Activated CD4-positive, CD25-positive, alpha-beta regulatory T cell treated with anti-CD3 and anti-CD28 coated beads, Interleukin-2, amount 50 U/mL, for 24 hours (primary cell): ENCODE measurements at regions not wholly inside any gene's neighbourhood (a gene's known extent, or its start where the extent isn't known, plus 50 kb on each side); places are given as distances from the start of the nearest gene placed in this dataset.

Experiments
- ATAC-seq, 2 donors: fragments of 150-1000 bp; cut with Tn5 transposase; one replicate each; pipeline ENCODE4 v1.10.0; 2021; ENCODE audit warnings: mild to moderate bottlenecking in 1 of 2, moderate library complexity in 1 of 2

- no peak for ATAC-seq
Measured at GRCh38 chr3:159800434-159801155, 188.0 kb upstream of the IL12A start.

GRCh38 chr3:159802864-159803263 lies 185.8 kb upstream of the IL12A start:
- ATAC-seq, result no peak

GRCh38 chr3:159803459-159803858 lies 185.2 kb upstream of the IL12A start:
- no peak for ATAC-seq

GRCh38 chr3:159804726-159805410 lies 183.8 kb upstream of the IL12A start:
- ATAC-seq, result peak in 1 of 2 donors; percentile 48

- ATAC-seq, result no peak
Measured at GRCh38 chr3:159805411-159805772, 183.2 kb upstream of the IL12A start.

- ATAC-seq, result no peak
Measured at GRCh38 chr3:159806412-159806811, 182.2 kb upstream of the IL12A start.

- ATAC-seq, result no peak
Measured at GRCh38 chr3:159807137-159808040, 181.2 kb upstream of the IL12A start.

- no peak for ATAC-seq
Measured at GRCh38 chr3:159813822-159814531, 174.7 kb upstream of the IL12A start.

GRCh38 chr3:159816512-159816911 lies 172.1 kb upstream of the IL12A start:
- no peak for ATAC-seq

- no peak for ATAC-seq
Measured at GRCh38 chr3:159817126-159817525, 171.5 kb upstream of the IL12A start.

GRCh38 chr3:159817571-159817970 lies 171.1 kb upstream of the IL12A start:
- ATAC-seq, result no peak

- ATAC-seq, result no peak
Measured at GRCh38 chr3:159818399-159818798, 170.2 kb upstream of the IL12A start.

- no peak for ATAC-seq
Measured at GRCh38 chr3:159818997-159819500, 169.6 kb upstream of the IL12A start.

- ATAC-seq, result no peak
Measured at GRCh38 chr3:159819676-159820075, 169.0 kb upstream of the IL12A start.

- no peak for ATAC-seq
Measured at GRCh38 chr3:159821110-159821509, 167.5 kb upstream of the IL12A start.

- no peak for ATAC-seq
Measured at GRCh38 chr3:159821736-159822135, 166.9 kb upstream of the IL12A start.

GRCh38 chr3:159823780-159824179 lies 164.9 kb upstream of the IL12A start:
- no peak for ATAC-seq

GRCh38 chr3:159824333-159824732 lies 164.3 kb upstream of the IL12A start:
- ATAC-seq, result no peak

GRCh38 chr3:159825216-159825854 lies 163.3 kb upstream of the IL12A start:
- ATAC-seq, result no peak

GRCh38 chr3:159828542-159828943 lies 160.1 kb upstream of the IL12A start:
- no peak for ATAC-seq

- no peak for ATAC-seq
Measured at GRCh38 chr3:159829056-159829455, 159.6 kb upstream of the IL12A start.
